ENCODE measurements at regions not wholly inside any gene's neighbourhood (a gene's known extent, or its start where the extent isn't known, plus 50 kb on each side); places are given as distances from the start of the nearest gene placed in this dataset.
"Not testable (repeated sequence)": the region's sequence is repeated elsewhere in the genome, so short reads cannot be mapped to it uniquely, and the experiment has no call there.

- TF ChIP-seq ATF2 (IDR thresholded peaks at IDR 0.05; ENCODE audit: low read length); CTCF (IDR thresholded peaks at IDR 0.05 in 2 of 3, conservative IDR thresholded peaks at IDR 0.05 in 1 of 3; ENCODE audit: control insufficient read depth in 2 of 3, extremely low read depth in 1 of 3, insufficient read depth in 1 of 3, low read depth in 3 of 3, low read length in 3 of 3); IRF4 (IDR thresholded peaks at IDR 0.05; ENCODE audit: low read depth, low read length); EZH2 (IDR thresholded peaks at IDR 0.05; ENCODE audit: borderline replicate concordance, control insufficient read depth, low read depth, low read length); ZSCAN29 (IDR thresholded peaks at IDR 0.05); CBFB (IDR thresholded peaks at IDR 0.05; ENCODE audit: low read depth); TBL1XR1 (IDR thresholded peaks at IDR 0.05; ENCODE audit: low read depth, low read length); SUZ12 (IDR thresholded peaks at IDR 0.05; ENCODE audit: unreplicated experiment); MAX (IDR thresholded peaks at IDR 0.05; ENCODE audit: low read depth, low read length); FOS (IDR thresholded peaks at IDR 0.05; ENCODE audit: borderline replicate concordance, extremely low read depth, insufficient read length); ESRRA (IDR thresholded peaks at IDR 0.05; ENCODE audit: low read length); TAF1 (IDR thresholded peaks at IDR 0.05; ENCODE audit: borderline replicate concordance, low read depth, low read length); RUNX3 (IDR thresholded peaks at IDR 0.05; ENCODE audit: low read length); CREM (IDR thresholded peaks at IDR 0.05; ENCODE audit: low read depth): not testable (repeated sequence)
These were observed 278.4 kb upstream of the ADGRL3 start for GRCh38 chr4:60921735-60922134.

Data from GM12878 (cell line).